ENCODE measurements at regions not wholly inside any gene's neighbourhood (a gene's known extent, or its start where the extent isn't known, plus 50 kb on each side); places are given as distances from the start of the nearest gene placed in this dataset.
A peak's percentile ranks its signal among the peaks of the same experiment; 100 is the strongest.

- no peak for DNase-seq (ENCODE audit: extremely low read depth, insufficient read length)
- Histone ChIP-seq H3K36me3 (ENCODE audit: control insufficient read depth, insufficient read depth, low read length) (no peaks in the 10 kb centered on the region), H3K4me3 (replicated peaks; ENCODE audit: low read depth, low read length) (no peak overlapping the region), H3K27me3 (replicated peaks; ENCODE audit: control insufficient read depth, insufficient read depth, low read length) (no peaks in the 10 kb centered on the region)
- TF ChIP-seq CTCF (IDR thresholded peaks at IDR 0.05; ENCODE audit: insufficient read depth, low read length, poor library complexity, severe bottlenecking) = no peak
Measured at GRCh38 chr19:34120141-34120540, 52.2 kb upstream of the LSM14A start.

- no peaks in the 10 kb centered on the region for H3K36me3 ChIP-seq (ENCODE audit: control insufficient read depth, insufficient read depth, low read length)
- no peak overlapping the region for H3K4me3 ChIP-seq (replicated peaks; ENCODE audit: low read depth, low read length)
- peak; percentile 79 for TF ChIP-seq CTCF (IDR thresholded peaks at IDR 0.05; ENCODE audit: insufficient read depth, low read length, poor library complexity, severe bottlenecking)
- DNase-seq (ENCODE audit: extremely low read depth, insufficient read length) = no peak
- H3K27me3 ChIP-seq (replicated peaks; ENCODE audit: control insufficient read depth, insufficient read depth, low read length) = no peaks in the 10 kb centered on the region
Measured at GRCh38 chr19:34120846-34121639, 51.3 kb upstream of the LSM14A start.
